ENCODE measurements at regions not wholly inside any gene's neighbourhood (a gene's known extent, or its start where the extent isn't known, plus 50 kb on each side); places are given as distances from the start of the nearest gene placed in this dataset.

DNA sequence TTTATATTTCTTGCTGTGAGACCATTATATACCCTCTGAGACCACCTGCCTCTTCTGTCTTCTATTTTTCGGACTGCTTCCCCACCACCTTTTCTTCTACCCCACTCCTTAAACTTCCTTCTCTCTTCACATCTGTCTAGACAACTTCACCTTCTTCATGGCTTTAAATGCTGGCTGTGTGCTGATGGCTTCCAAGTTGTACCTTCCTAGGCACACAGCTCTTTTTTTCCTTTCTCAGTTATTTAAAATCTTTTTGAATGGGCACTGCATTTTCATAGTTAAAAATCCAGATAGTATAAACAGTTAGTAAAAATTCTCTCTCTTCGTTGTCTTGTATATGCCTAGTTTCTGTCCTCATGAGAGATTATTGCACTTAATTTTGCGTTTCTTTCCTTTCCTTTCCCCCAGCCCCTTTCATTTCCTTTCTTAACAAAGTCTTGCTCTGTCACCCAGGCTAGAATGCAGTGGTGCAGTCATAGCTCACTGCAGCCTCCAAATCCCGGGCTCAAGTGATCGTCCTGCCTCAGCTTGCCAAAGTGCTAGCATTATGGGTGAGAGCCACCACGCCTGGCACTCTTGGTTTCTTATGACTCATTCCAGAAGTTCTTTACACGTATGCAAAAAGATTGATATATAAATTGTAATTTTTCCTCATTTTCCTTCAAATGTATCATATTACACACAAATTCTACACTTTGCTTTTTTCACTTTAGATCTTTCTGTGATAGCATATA is 114.3 kb downstream of the NPIPB5 start:
- CTCF ChIA-PET, result no interaction called here
- Histone ChIP-seq H3K27me3 (replicated peaks; ENCODE audit: insufficient read depth, low read depth, low read length, poor library complexity) (peaks cover 10% of the 10 kb centered on the region), H3K4me3 (ENCODE audit: low read depth, low read length, poor library complexity, severe bottlenecking) (no peak overlapping the region), H3K9me3 (ENCODE audit: low read depth, low read length, poor library complexity, severe bottlenecking) (no peaks in the 10 kb centered on the region), H3K27ac (ENCODE audit: low read depth, low read length, poor library complexity, severe bottlenecking) (no peak overlapping the region), H3K36me3 (ENCODE audit: insufficient read depth, low read length, poor library complexity, severe bottlenecking) (no peaks in the 10 kb centered on the region), H3K4me1 (ENCODE audit: insufficient read depth, low read length, poor library complexity, severe bottlenecking) (no peaks in the 10 kb centered on the region)
- DNase-seq (ENCODE audit: low spot score), result no peak
- TF ChIP-seq, protein P1, sequence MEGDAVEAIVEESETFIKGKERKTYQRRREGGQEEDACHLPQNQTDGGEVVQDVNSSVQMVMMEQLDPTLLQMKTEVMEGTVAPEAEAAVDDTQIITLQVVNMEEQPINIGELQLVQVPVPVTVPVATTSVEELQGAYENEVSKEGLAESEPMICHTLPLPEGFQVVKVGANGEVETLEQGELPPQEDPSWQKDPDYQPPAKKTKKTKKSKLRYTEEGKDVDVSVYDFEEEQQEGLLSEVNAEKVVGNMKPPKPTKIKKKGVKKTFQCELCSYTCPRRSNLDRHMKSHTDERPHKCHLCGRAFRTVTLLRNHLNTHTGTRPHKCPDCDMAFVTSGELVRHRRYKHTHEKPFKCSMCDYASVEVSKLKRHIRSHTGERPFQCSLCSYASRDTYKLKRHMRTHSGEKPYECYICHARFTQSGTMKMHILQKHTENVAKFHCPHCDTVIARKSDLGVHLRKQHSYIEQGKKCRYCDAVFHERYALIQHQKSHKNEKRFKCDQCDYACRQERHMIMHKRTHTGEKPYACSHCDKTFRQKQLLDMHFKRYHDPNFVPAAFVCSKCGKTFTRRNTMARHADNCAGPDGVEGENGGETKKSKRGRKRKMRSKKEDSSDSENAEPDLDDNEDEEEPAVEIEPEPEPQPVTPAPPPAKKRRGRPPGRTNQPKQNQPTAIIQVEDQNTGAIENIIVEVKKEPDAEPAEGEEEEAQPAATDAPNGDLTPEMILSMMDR (conservative IDR thresholded peaks at IDR 0.05; ENCODE audit: low read depth, low read length), result no peak
- TF ChIP-seq EZH2 (IDR thresholded peaks at IDR 0.05; ENCODE audit: borderline replicate concordance, low read depth, low read length, poor library complexity, severe bottlenecking), result no peak
- POLR2A ChIA-PET (ENCODE audit: low non-redundant PET), result no interaction called here
- intact Hi-C loops (cut with micrococcal nuclease; ENCODE audit: unreplicated experiment), result loop anchor here (5.0 kb wide), 1 partner anchor 47 kb away; no protein-coding TSS in a partner anchor
- BruUV-seq (replicated peaks), result no TSS peak

DNA sequence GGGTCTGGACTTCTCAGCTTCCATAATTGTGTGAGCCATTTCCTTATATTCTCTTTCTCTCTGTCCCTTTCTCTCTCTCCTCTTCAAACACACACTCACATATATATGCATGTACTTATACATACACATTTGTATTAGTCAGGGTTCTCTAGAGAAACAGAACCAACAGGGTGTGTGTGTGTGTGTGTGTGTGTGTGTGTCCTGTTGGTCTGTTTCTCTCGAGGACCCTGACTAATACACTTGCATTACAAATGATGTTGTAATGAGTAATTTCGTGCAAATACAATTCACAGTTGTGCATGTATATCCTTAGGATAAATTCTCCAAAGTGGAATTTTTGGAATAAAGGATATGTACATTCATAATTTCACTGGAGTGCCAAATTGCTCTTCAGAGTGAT is 115.3 kb downstream of the NPIPB5 start:
- no TSS peak for BruUV-seq (replicated peaks)
- TF ChIP-seq, protein P1 (conservative IDR thresholded peaks at IDR 0.05; ENCODE audit: low read depth, low read length), result no peak
- no peak for TF ChIP-seq EZH2 (IDR thresholded peaks at IDR 0.05; ENCODE audit: borderline replicate concordance, low read depth, low read length, poor library complexity, severe bottlenecking)
- Histone ChIP-seq H3K36me3 (ENCODE audit: insufficient read depth, low read length, poor library complexity, severe bottlenecking) (no peaks in the 10 kb centered on the region), H3K4me1 (ENCODE audit: insufficient read depth, low read length, poor library complexity, severe bottlenecking) (no peaks in the 10 kb centered on the region), H3K9me3 (ENCODE audit: low read depth, low read length, poor library complexity, severe bottlenecking) (no peaks in the 10 kb centered on the region), H3K27ac (ENCODE audit: low read depth, low read length, poor library complexity, severe bottlenecking) (no peak overlapping the region), H3K27me3 (replicated peaks; ENCODE audit: insufficient read depth, low read depth, low read length, poor library complexity) (peaks cover 10% of the 10 kb centered on the region), H3K4me3 (ENCODE audit: low read depth, low read length, poor library complexity, severe bottlenecking) (no peak overlapping the region)
- intact Hi-C loops (cut with micrococcal nuclease; ENCODE audit: unreplicated experiment), result loop anchor here (5.0 kb wide), 1 partner anchor 46 kb away; no protein-coding TSS in a partner anchor
- ChIA-PET CTCF (no interaction called here), POLR2A (ENCODE audit: low non-redundant PET) (no interaction called here)
- no peak for DNase-seq (ENCODE audit: low spot score)

DNA sequence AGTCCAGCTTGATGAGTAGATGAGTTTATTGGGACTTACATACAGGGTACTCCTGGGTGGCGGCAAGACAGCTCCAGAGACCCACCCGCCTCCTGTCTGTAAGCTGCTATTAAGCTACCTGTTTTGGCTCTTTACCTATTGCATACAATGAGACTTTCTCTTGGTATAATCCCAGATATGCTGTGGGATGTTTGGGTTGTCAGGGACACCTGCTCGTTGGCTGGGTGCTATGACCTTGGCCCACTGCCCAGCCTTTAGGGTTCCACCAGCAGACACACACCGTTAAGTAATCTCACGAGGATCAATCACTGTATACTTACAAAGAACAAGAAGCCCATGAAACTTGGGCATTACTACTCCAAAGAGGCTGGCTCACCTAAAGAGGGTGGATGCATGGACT is 116.4 kb downstream of the NPIPB5 start:
- ChIA-PET CTCF (no interaction called here), POLR2A (ENCODE audit: low non-redundant PET) (no interaction called here)
- BruUV-seq (replicated peaks), result no TSS peak

More for the DNA sequence above, 116.4 kb downstream of the NPIPB5 start:
- DNase-seq (ENCODE audit: low spot score), result no peak
- Histone ChIP-seq H3K36me3 (ENCODE audit: insufficient read depth, low read length, poor library complexity, severe bottlenecking) (no peaks in the 10 kb centered on the region), H3K4me1 (ENCODE audit: insufficient read depth, low read length, poor library complexity, severe bottlenecking) (no peaks in the 10 kb centered on the region), H3K27me3 (replicated peaks; ENCODE audit: insufficient read depth, low read depth, low read length, poor library complexity) (peaks cover 4% of the 10 kb centered on the region), H3K27ac (ENCODE audit: low read depth, low read length, poor library complexity, severe bottlenecking) (no peak overlapping the region), H3K9me3 (ENCODE audit: low read depth, low read length, poor library complexity, severe bottlenecking) (no peaks in the 10 kb centered on the region), H3K4me3 (ENCODE audit: low read depth, low read length, poor library complexity, severe bottlenecking) (no peak overlapping the region)
- TF ChIP-seq, protein P1 (conservative IDR thresholded peaks at IDR 0.05; ENCODE audit: low read depth, low read length), result no peak
- no peak for TF ChIP-seq EZH2 (IDR thresholded peaks at IDR 0.05; ENCODE audit: borderline replicate concordance, low read depth, low read length, poor library complexity, severe bottlenecking)
- intact Hi-C loops (cut with micrococcal nuclease; ENCODE audit: unreplicated experiment), result loop anchor here (5.0 kb wide), 1 partner anchor 45 kb away; no protein-coding TSS in a partner anchor

All from A673 (cell line).